GM04504 (cell line): ENCODE measurements at regions not wholly inside any gene's neighbourhood (a gene's known extent, or its start where the extent isn't known, plus 50 kb on each side); places are given as distances from the start of the nearest gene placed in this dataset.

Source experiments
- DNase-seq: peaks from one replicate; pipeline ENCODE4 v3.0.0-alpha.2; 2012; ENCODE audit warnings: low read depth

DNA sequence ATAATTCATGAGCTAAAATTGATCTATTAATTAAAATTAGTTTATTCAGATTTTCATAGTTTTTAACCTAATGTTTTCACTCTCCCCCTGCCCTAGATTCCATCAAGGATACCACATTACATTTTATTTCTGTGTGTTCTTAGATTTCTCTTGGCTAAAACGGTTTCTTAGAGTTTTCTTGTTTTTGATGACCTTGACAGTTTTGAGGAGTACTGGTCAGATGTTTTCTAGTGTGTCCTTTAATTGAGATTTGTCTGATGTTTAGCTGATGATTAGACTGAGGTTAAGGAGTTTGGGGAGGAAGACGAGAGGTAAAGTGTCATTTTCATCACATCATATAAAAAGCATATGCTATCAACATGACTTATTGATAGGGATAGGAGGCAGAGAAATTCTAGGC lies 475.9 kb downstream of the SQOR start:
- no peak for DNase-seq

DNA sequence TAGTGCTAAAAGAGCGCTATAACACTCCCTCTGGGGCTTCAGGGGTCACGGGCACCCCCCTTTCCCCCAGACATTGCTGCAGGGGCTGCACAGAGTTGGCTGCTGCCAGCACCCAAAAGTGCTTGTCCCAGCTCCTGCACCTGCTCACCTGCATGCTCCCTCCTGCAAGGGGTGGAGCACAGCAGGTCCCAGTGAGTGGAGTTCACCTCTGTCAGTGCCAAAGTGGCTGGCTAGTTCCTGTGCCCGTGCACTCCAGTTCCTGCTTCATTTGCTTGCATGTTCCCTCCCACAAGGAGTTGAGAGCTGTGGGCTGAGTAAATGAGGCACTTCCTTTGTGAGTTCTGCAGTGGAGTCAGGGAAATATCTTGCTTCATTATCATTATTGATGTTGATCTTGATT lies 476.9 kb downstream of the SQOR start:
- no peak for DNase-seq

DNA sequence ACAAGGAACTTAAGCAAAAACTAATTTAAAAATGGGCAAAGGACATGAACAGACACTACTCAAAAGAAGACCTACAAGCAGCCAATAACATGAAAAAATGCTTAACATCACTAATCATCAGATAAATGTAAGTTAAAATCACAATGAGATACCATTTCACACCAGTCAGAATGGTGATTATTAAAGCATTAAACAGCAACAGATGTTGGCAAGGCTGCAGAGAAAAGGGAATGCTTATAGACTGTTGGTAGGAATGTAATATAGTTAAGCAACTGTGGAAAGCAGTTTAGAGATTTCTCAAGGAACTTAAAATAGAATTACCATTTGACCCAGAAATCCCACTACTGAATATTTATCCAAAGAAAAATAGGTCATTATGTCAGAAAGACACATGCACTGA lies 482.2 kb downstream of the SQOR start:
- DNase-seq, result no peak

DNA sequence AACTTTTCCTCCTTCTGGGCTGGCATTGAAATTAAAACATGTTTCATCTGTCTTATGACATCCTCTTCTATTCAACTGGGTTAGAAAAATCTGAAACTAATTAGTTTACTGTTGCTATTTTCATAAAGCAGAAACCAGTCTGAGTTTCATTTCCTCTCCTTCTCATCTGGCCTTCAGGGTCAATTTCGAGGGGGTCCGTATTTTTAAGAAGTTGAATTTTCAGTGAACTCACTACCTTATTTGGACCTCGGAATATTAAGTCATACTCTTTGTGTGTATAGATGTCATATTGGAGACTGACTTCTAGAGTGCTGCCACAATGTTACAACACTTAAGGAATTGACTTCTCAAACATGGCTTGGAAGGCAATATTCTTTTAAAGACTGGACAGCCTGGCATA lies 485.9 kb downstream of the SQOR start:
- no peak for DNase-seq

DNA sequence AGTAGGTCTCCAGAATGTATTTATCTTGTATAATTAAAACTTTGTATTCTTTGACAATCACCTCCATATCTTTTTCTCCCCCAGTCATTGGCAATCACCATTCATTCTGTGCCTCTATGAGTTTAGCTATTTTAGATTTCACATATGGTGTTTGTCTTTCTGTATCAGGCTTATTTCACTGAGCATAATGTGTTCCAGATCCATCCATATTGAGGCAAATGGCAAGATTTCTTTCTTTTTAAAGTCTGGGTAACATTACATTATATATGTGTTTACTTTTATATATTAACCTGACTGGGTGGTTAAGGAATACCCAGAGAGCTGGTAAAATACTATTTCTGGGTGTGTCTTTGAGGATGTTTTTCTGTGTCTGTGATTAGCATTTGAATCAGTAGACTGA lies 486.6 kb downstream of the SQOR start:
- DNase-seq, result no peak

DNA sequence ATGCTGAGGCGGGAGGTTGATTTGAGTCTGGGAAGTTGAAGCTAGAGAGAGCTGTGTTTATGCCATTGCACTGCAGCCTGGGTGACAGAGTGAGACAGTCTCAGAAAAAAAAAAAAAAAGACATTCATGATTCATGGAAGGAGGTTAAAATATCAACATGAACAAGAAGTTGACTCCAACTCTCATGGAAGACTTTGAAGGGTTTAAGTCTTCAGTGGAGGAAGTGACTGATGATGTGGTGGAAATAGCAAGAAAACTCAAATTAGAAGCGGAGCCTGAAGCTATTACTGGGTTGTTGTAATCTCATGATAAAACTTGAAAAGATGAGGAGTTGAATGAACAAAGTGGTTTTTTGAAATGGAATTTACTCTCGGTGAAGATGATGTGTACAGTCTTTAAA lies 491.8 kb downstream of the SQOR start:
- peak; percentile 79 for DNase-seq

DNA sequence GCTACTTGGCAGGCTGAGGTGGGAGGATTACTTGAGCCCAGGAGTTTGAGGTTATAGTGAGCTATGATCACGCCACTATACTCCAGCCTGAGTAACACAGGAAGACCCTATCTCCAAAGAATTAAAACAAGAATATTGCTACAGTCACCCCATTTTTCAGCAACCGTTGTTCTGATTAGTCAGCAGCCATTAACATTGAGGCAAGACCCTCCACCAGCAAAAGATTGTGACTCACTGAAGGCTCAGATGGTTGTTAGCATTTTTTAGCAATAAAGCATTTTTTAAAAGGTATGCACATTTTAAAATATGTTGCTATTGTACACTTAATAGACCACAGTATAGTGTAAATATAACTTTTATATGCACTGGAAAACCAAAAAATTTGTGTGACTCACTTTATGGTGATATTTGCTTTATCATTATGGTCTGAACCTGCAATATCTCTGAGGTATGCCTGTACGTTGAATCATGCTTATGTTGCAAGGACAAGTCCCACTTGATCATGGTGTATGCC lies 492.6 kb downstream of the SQOR start:
- DNase-seq, result peak; percentile 54

DNA sequence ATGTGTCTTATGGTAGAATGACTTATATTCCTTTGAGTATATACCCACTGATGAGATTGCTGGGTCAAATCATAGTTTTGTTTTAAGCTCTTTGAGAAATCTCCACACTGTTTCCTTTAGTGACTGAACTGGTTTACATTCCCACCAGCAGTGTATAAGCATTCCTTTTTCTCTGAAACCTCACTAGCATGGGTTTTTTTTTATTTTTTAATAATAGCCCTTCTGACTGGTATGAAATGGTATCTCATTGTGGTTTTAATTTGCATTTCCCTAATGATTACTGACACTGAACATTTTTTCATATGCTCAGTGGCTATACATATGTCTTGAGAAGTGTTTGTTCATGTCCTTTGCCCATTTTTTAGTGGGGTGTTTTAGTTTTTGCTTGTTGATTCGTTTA lies 494.3 kb downstream of the SQOR start:
- no peak for DNase-seq

DNA sequence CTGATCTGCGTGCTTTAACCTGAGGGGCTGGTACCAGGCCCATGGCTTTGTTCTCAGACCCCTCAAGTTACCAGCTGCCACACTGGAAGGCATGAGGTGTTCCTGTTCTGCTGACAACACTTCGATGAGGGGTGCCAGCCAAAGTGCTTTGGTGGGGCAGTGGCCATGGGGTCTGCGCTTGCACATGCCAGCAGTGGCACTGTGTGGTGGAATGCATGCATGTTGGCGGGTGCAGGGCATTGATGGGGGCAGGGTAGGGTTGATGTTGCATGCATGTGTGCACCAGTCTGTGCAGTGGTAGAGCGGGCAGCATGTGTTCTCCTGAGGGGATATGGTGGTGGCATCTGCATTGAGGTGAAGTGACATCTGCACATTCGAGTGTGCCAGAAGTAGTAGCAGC lies 497.0 kb downstream of the SQOR start:
- no peak for DNase-seq

DNA sequence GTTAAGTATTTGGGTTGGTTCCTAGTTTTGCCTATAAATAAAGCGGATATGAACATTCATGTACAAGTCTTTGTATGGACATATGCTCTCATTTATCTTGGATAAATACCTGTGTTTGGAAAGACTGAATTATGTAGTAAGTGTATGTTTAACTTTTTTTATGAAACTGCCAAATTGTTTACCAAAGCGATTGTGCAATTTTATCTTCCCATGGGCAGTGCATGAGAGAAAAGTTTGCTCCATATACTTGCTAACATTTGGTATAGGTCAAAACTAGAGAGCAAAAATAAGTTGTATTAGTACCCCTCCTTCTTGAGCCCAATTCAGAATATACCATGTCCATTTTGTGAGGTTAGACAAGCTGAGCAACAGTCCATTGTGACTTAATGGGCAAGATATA lies 502.6 kb downstream of the SQOR start:
- DNase-seq, result no peak

DNA sequence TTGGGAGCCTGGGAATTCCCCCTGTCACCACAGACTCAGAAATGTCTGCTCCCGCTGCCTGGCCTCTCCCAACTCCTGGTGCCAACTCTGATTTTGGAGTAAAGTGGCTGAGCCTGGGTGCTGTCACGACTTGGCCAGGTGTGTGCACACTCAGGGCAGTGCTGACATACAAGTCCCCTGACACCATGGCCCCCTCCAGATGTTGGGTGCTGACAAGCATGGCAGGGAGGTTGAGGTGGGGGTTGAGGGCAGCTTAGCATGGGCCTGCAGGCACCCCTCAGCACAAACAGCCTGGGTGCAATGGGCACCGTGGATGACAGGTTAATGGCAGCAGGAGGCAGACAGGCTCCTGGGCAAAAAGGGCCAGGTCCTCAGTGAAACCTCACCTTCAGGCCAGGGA lies 511.2 kb downstream of the SQOR start:
- no peak for DNase-seq

DNA sequence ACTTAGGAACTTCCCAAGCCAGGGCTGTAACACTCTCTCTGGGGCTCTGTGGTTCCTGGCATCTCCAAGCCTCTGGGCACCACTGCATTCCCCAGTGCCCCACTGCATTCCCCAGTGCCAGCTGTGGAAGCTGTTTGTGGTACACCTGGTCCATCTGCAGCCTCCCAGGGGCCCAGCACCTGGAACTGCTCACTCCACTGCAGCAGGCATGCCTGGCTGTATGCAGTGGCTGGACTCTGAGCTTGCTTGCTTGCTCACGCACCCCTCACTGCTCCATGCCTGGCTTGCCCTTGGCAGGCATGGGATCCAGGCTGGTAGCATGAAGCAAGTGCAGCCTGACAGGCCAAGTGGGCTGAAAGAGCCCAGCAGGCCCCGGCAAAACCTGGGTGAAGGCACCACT lies 512.1 kb downstream of the SQOR start:
- DNase-seq, result no peak

DNA sequence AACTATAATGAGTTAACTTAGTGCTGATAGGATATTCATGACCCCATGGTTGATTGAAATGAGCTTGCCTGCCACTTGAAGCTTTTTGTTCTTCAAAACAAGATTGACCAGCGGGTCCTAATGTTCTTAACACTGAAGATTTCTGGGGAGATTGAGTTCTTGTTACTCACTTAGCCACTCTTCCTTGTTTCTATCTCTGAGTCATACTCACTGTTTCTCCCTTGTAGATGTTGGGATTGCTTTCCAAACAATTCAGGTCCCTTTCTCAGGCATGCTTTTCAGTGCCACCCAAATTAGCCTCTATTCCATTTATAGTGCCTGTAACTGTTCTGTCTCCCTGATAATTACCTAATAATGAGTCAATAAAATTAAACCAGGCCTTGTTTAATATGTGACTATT lies 517.0 kb downstream of the SQOR start:
- no peak for DNase-seq

DNA sequence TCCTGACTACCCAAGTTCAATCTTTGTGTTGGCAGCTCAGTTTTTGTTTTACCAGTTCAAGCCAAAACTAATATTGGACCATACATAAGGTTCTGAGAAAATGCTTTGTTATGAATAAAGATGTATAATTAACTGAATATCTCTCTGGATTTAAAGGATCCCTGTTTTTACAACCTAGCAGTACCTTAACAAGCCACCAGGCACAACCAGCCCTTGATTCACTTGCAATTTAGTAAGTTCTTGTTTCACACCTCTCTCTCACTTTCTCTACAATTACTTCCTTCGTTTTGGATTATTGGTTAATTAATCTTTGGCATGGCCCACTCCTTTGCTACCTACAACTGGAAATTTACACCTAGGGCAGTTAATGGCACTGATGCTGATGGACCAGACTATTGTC lies 531.9 kb downstream of the SQOR start:
- DNase-seq, result no peak

DNA sequence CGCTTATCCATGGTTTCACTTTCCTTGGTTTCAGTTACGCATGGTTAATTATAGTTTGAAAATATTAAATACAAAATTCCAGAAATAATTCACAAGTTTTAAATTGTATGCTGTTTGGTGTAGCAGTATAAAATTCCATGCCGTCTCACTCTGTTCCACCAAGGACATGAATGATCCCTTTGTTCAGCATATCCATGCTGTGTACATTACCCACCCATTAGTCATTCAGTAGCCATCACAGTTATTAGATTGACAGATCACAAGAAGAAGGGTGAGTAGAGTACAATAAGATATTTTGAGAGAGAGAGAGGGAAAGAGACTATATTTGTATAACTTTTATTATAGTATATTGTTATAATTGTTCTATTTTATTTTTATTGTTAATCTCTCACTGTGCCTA lies 535.5 kb downstream of the SQOR start:
- no peak for DNase-seq

DNA sequence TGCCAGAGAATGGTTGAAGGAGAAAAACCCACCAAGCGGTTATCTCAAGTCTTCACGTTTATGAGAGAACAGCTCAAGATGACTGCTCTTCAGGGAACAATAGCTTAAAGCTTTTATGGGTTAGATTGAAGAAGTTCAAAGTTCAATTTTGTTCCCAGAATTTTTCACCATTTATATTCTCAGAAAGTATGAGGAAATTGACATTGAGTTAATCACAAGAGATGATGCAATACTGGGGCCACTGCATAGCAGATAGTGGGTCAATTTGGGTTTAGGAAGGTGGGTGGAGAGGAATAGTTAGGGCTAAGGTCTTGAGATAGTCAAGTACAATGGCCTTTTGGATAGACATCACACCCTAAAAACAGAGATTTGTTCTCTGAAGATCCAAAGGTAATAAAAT lies 539.3 kb downstream of the SQOR start:
- no peak for DNase-seq

DNA sequence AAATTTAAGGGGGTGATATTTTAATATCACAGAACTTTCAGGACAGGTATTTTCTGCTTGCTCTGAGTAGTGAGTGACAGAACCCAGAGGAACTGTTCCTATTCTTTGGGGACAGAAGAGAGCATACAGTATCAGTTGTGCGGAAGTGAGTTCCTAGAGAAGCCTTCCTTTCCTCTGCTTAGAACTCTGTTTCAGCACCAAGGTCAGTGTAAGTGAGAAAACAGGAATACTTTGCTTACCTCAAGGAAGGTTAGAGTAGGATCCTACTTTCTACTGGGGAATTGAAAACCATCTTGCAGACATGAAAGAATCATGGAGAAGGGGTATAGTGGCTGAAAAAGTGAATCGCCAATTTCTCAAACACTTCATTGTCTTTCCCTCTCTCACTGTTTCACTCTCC lies 542.4 kb downstream of the SQOR start:
- no peak for DNase-seq

DNA sequence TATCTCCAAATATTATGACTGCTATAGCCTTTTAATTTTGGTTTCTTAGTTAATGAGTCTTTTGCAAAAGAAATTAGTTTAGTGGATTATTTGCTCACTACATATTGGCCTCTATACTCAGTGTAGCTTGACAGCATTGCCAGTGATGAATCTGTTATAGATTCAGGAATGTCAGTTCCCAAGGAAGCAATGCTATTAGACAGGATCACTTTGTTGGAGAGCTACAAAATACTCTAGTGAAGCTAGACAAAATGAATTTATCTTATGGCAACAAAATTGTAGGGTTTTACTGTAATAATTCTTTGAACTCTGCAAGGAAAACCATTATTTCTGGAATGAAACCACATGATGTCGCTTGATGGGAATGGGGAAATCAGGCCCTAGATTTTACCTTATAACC lies 543.3 kb downstream of the SQOR start:
- no peak for DNase-seq

DNA sequence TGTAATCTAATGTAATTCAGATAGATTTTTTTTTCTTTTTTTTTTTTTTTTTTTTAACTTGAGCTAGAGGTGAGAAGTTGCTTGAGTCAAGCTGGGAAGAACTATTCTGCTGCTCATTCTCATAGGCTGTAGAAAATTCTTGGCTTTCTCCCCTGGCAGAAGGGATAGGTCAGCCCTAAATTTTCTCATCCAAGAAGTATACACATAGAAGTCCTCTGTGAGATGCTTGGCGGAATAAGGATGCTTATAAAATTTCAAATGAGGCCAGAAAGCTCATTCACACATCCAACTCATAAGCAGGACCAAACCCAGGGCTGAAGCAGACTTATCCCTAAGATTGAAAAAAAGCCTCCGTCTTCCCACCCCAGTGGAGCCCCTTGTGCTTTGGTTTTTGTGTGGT lies 572.5 kb downstream of the SQOR start:
- DNase-seq, result no peak

DNA sequence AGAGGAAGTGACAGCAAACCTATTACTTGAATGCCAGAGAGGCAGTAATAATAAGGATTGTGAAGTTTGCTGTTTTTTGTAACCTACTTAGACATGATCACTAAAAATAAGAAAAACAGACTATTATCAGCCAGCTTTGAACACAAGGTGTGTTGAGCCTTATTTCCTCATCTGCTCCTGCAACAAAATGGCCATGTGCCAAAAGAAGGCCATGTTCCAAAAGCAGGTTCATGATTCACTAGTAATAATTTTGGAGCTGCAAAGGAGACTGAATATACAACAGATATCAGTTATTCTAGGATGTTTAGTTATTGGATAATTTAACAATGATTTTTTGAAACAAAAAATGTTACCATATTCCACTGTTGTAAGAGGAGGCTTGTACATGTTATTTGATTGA lies 578.7 kb downstream of the SQOR start:
- DNase-seq, result no peak

DNA sequence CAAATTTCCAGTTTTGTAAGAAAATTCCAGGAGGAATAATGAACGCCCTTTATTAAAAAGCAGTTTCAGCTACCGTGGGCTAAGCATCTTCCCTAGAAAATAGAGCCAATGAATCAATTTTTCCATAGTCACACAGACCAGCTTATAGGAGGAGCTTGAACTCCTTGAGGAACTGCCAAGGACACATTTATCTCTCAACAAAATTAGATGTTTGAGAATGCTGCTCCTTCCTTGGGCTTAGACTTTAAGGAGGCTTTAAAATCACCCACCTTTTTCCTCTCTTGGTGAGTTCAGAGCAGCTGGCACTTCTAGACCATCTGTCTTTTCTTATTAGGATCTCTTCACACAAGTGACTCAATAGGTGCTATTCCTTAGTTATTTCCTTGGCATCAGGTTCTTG lies 588.0 kb downstream of the SQOR start:
- DNase-seq, result no peak

DNA sequence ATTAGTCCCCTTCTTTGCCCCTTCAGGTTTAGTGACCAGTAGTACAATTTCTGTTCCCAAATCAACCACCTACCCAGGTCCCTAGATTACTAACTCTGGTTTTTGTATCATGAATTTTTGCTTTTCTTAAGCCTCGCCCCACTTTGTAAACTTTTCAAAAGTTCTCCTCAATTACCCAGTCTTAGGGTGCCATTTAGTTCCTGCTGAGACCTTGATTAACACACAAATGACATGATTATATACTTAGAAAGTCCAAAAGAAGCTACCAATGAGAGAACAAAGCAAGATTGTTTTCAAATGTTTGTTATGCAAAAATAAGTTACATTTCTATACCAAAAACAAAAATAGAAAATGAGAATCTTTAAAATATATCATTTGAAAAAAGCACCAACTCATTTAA lies 594.4 kb downstream of the SQOR start:
- DNase-seq, result no peak

DNA sequence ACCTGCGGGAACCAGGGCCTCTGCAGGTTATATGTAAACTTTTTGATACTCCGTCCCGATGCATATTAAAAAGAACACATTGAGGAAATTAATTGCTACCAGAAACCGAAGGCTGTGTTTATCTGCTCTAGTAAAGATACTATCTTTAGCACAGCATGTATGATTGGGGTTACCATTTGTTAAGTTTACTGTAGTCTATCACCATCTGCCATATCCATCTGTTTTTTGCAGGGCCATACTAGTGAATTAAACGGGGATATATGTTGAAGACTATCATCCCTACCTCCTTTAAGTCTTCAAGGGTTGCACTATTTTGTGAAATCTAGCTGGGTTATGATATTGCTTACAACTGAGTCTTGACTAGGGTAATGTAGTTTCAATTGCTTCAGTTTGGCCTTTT lies 597.0 kb downstream of the SQOR start:
- no peak for DNase-seq

DNA sequence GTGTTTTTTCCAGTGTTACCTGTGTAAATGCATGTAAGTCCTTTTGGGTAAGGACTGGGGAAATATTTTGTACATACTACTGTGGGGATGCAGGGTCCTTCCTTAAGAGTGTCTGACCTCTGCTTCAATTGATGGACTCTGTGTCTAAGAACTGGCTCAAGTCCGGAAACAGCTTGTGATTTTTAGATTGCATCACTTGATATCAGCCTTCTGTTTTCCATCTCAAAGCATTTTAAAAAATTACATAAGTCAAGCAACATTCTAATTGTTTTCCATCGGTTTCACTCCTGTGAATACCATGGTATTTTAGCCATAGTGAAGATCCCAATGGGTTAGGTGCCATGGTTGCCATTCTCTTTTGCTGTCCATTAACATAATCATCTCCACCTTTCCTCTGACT lies 597.6 kb downstream of the SQOR start:
- no peak for DNase-seq

DNA sequence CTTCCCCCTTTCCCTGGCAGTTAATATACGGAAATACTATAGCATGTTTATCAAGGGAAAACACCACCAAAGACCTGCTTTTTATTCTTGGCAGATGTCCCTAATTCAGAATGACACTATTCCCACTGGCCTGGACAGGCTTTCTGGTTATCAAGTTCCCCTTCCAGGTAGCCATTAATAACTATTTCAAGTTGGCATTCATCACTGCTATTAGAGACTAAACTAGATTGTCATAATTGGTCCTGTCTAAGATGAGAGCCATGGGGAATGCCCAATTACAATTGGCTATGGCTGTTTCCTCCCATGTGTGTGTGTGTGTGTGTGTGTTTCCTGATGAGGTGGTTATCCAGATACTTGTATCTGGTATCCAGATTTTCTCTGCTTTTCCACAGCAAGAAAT lies 608.1 kb downstream of the SQOR start:
- DNase-seq, result no peak
